GM10248 (cell line): ENCODE measurements at regions not wholly inside any gene's neighbourhood (a gene's known extent, or its start where the extent isn't known, plus 50 kb on each side); places are given as distances from the start of the nearest gene placed in this dataset.

Experiments
- CTCF ChIA-PET: fragments of 300-600 bp; sonication (Branson Sonifier 250); formaldehyde crosslinking; extraction: SDS; loops from one replicate; lab custom pipeline; 2021; ENCODE audit warnings: antibody characterized with exemption; lab: Yijun Ruan, JAX
- POLR2A ChIA-PET: fragments of 350-650 bp; sonication (Branson Sonifier 250); formaldehyde crosslinking; extraction: SDS; loops from one replicate; lab custom pipeline; 2020; ENCODE audit warnings: antibody characterized with exemption; lab: Yijun Ruan, JAX
- DNase-seq: peaks from one replicate; pipeline ENCODE4 v3.0.0; 2012; ENCODE audit errors: extremely low spot score
- TF ChIP-seq, protein P1 (sequence below): IDR thresholded peaks from 2 replicates; pipeline ENCODE4 v1.5.1; 2012; ENCODE audit warnings: mild to moderate bottlenecking, low read depth; ENCODE audit errors: extremely low read depth, missing control alignments, control extremely low read depth

- DNase-seq: no peak
- ChIA-PET POLR2A (no interaction called here), CTCF (no interaction called here)
- TF ChIP-seq, protein P1, sequence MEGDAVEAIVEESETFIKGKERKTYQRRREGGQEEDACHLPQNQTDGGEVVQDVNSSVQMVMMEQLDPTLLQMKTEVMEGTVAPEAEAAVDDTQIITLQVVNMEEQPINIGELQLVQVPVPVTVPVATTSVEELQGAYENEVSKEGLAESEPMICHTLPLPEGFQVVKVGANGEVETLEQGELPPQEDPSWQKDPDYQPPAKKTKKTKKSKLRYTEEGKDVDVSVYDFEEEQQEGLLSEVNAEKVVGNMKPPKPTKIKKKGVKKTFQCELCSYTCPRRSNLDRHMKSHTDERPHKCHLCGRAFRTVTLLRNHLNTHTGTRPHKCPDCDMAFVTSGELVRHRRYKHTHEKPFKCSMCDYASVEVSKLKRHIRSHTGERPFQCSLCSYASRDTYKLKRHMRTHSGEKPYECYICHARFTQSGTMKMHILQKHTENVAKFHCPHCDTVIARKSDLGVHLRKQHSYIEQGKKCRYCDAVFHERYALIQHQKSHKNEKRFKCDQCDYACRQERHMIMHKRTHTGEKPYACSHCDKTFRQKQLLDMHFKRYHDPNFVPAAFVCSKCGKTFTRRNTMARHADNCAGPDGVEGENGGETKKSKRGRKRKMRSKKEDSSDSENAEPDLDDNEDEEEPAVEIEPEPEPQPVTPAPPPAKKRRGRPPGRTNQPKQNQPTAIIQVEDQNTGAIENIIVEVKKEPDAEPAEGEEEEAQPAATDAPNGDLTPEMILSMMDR: no peak
These were observed 482.8 kb upstream of the HTR2C start for GRCh38 chrX:114101081-114101480.

DNA sequence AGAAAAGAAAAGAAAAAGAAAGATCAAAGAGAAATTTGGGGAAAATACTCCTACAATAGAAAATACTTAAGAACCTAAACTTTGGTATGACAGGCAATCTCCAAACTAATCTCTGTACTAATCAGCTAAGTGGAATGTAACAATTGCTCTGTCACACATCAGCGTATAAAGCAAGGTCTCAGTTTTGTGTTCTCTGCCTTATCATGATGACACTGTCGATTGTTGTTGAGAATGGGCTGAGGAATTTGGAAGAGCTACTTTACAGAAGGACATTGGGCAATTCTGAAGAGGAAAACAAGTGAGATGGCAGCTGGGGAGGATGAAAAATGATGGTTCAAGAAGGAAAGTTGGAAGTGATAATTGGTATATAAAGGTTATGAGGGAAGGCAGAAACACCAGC lies 486.0 kb upstream of the HTR2C start:
- CTCF ChIA-PET: no interaction called here
- DNase-seq: no peak
- POLR2A ChIA-PET: no interaction called here
- TF ChIP-seq, protein P1: no peak

- CTCF ChIA-PET: no interaction called here
- DNase-seq: no peak
- POLR2A ChIA-PET: no interaction called here
- TF ChIP-seq, protein P1: no peak
These were observed 486.5 kb upstream of the HTR2C start for GRCh38 chrX:114097427-114097826.

GRCh38 chrX:114095789-114096188 lies 488.1 kb upstream of the HTR2C start:
- TF ChIP-seq, protein P1: no peak
- POLR2A ChIA-PET: no interaction called here
- no peak for DNase-seq
- CTCF ChIA-PET: interaction anchor here (1.4 kb wide), 1 partner anchor 11 kb away, joined by 3 read pairs; no protein-coding TSS in a partner anchor

DNA sequence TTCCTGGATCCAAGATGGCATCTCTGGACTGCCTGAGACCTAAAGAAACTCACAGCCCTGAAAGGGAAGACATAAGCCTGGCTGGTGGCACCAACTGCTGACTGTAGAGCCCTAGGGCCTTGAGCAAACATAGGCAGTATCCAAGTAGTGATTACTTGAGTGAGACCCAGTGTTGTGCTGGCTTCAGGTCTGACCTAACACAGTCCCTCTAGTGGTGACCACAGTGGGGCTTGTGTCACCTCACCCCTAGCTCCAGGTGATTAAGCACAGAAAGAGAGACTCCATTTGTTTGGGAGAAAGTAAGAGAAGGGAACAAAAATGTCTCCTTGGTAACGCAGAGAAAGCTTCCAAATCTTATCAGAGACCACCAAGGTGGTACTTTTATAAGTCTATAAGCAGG lies 496.3 kb upstream of the HTR2C start:
- POLR2A ChIA-PET: no interaction called here
- TF ChIP-seq, protein P1: no peak
- CTCF ChIA-PET: no interaction called here
- DNase-seq: no peak

- POLR2A ChIA-PET: no interaction called here
- TF ChIP-seq, protein P1: no peak
- CTCF ChIA-PET: no interaction called here
- DNase-seq: no peak
These were observed 506.1 kb upstream of the HTR2C start for GRCh38 chrX:114077773-114078172.
